ENCODE measurements at regions not wholly inside any gene's neighbourhood (a gene's known extent, or its start where the extent isn't known, plus 50 kb on each side); places are given as distances from the start of the nearest gene placed in this dataset.

- H3K27ac ChIP-seq: no peak overlapping the region
- peak; percentile 53 for DNase-seq (ENCODE audit: low spot score)
- no peak for TF ChIP-seq CTCF (IDR thresholded peaks at IDR 0.05)
- H3K4me3 ChIP-seq: no peak overlapping the region
These were observed 503.4 kb downstream of the PLXNA4 start for GRCh38 chr7:132072873-132073272.

- TF ChIP-seq CTCF (IDR thresholded peaks at IDR 0.05): no peak
- Histone ChIP-seq H3K4me3 (no peak overlapping the region), H3K27ac (no peak overlapping the region)
- DNase-seq (ENCODE audit: low spot score): peak; percentile 14
These were observed 504.1 kb downstream of the PLXNA4 start for GRCh38 chr7:132072165-132072564.

- no peak for DNase-seq (ENCODE audit: low spot score)
- no peak overlapping the region for H3K4me3 ChIP-seq
- no peak for TF ChIP-seq CTCF (IDR thresholded peaks at IDR 0.05)
- no peak overlapping the region for H3K27ac ChIP-seq
These were observed 507.0 kb downstream of the PLXNA4 start for GRCh38 chr7:132069306-132069705.

- peak; percentile 70 for DNase-seq (ENCODE audit: low spot score)
- no peak for TF ChIP-seq CTCF (IDR thresholded peaks at IDR 0.05)
- Histone ChIP-seq H3K27ac (peak overlapping the region; percentile 47 to 84), H3K4me3 (peak overlapping the region; percentile 26)
These were observed 509.5 kb downstream of the PLXNA4 start for GRCh38 chr7:132066761-132067171.

- peak; percentile 41 for DNase-seq (ENCODE audit: low spot score)
- Histone ChIP-seq H3K27ac (peak overlapping the region; percentile 47 to 84), H3K4me3 (no peak overlapping the region)
- TF ChIP-seq CTCF (IDR thresholded peaks at IDR 0.05): no peak
These were observed 509.7 kb upstream of the PODXL start for GRCh38 chr7:132065989-132066603.

GRCh38 chr7:132065193-132065988, 509.0 kb upstream of the PODXL start:
- H3K4me3 ChIP-seq: no peak overlapping the region
- peak; percentile 87 for DNase-seq (ENCODE audit: low spot score)
- TF ChIP-seq CTCF (IDR thresholded peaks at IDR 0.05): no peak
- peak overlapping the region; percentile 47 to 84 for H3K27ac ChIP-seq

GRCh38 chr7:132063800-132064199, 507.4 kb upstream of the PODXL start:
- peak; percentile 54 for DNase-seq (ENCODE audit: low spot score)
- no peak overlapping the region for H3K27ac ChIP-seq
- no peak overlapping the region for H3K4me3 ChIP-seq
- no peak for TF ChIP-seq CTCF (IDR thresholded peaks at IDR 0.05)

All from coronary artery (tissue), 2 donors.